ENCODE measurements at regions not wholly inside any gene's neighbourhood (a gene's known extent, or its start where the extent isn't known, plus 50 kb on each side); places are given as distances from the start of the nearest gene placed in this dataset.

DNA sequence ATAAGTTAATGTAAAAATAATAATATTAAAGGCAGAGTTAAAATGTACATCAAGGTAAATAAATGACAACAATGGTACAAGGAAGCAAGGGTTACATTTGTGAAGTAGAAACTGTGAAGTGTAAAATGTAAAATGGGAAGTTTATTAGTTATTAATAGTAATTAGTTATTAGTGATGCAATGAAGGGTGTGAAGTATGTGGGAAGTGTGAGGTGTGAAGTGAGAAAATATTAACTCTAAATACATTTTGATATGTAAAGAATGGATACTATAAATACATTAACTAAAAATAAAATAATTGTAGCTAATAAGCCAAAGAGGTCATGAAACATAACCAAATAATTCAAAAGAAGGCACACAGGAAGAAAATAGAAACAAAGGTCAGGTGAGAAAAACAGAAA is 316.4 kb downstream of the GBA3 start:
- H3K4me3 ChIP-seq: no peak overlapping the region
- DNase-seq (ENCODE audit: low read depth, low spot score): no peak

DNA sequence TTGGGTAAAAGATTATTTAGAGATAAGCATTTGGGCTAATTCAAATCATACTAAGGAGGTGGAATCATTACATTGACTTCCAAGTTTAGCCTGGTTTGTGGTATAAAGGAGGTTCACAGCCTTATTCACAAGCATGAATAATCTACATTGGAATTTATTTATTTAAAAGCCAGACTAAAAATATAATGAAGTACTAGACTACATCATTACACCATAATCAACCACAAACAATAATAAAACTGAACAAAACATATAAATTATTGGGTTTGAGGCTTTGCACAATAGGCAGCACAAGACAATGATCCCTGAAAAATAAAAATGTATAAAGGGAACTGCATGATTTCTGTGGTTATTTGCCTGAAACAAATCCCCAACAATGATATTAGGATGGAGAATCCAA is 314.0 kb downstream of the GBA3 start:
- Histone ChIP-seq H3K9me3 (ENCODE audit: low read depth, low read length) (no peaks in the 10 kb centered on the region), H3K9ac (ENCODE audit: insufficient read length) (no peak overlapping the region), H3K4me3 (no peak overlapping the region), H3K36me3 (ENCODE audit: insufficient read depth, low read length) (no peaks in the 10 kb centered on the region), H3K27ac (no peak overlapping the region)
- DNase-seq (ENCODE audit: low read depth, low spot score): no peak
- TF ChIP-seq EZH2 (IDR thresholded peaks at IDR 0.05): no peak
- no peak for TF ChIP-seq POLR2AphosphoS5 (IDR thresholded peaks at IDR 0.05; ENCODE audit: borderline replicate concordance, low read depth, low read length)
- TF ChIP-seq FOXP2 (optimal IDR thresholded peaks at IDR 0.05; ENCODE audit: control extremely low read depth, extremely low read length, insufficient read depth): no peak

More for the DNA sequence above, 316.4 kb downstream of the GBA3 start:
- Histone ChIP-seq H3K9me3 (ENCODE audit: low read depth, low read length) (no peaks in the 10 kb centered on the region), H3K36me3 (ENCODE audit: insufficient read depth, low read length) (no peaks in the 10 kb centered on the region), H3K27ac (no peak overlapping the region), H3K9ac (ENCODE audit: insufficient read length) (no peak overlapping the region)
- TF ChIP-seq FOXP2 (optimal IDR thresholded peaks at IDR 0.05; ENCODE audit: control extremely low read depth, extremely low read length, insufficient read depth): no peak
- no peak for TF ChIP-seq POLR2AphosphoS5 (IDR thresholded peaks at IDR 0.05; ENCODE audit: borderline replicate concordance, low read depth, low read length)
- TF ChIP-seq EZH2 (IDR thresholded peaks at IDR 0.05): no peak

GRCh38 chr4:23005691-23006090 is 313.0 kb downstream of the GBA3 start:
- no peak for DNase-seq (ENCODE audit: low read depth, low spot score)
- no peak overlapping the region for H3K9ac ChIP-seq (ENCODE audit: insufficient read length)
- no peak overlapping the region for H3K4me3 ChIP-seq
- TF ChIP-seq EZH2 (IDR thresholded peaks at IDR 0.05) (no peak), POLR2AphosphoS5 (IDR thresholded peaks at IDR 0.05; ENCODE audit: borderline replicate concordance, low read depth, low read length) (no peak), FOXP2 (optimal IDR thresholded peaks at IDR 0.05; ENCODE audit: control extremely low read depth, extremely low read length, insufficient read depth) (no peak)
- no peaks in the 10 kb centered on the region for H3K36me3 ChIP-seq (ENCODE audit: insufficient read depth, low read length)
- H3K9me3 ChIP-seq (ENCODE audit: low read depth, low read length): no peaks in the 10 kb centered on the region
- no peak overlapping the region for H3K27ac ChIP-seq

- TF ChIP-seq POLR2AphosphoS5 (IDR thresholded peaks at IDR 0.05; ENCODE audit: borderline replicate concordance, low read depth, low read length): no peak
- TF ChIP-seq FOXP2 (optimal IDR thresholded peaks at IDR 0.05; ENCODE audit: control extremely low read depth, extremely low read length, insufficient read depth): no peak
- no peak for TF ChIP-seq EZH2 (IDR thresholded peaks at IDR 0.05)
- peak overlapping the region; percentile 32 for H3K9ac ChIP-seq (ENCODE audit: insufficient read length)
- H3K27ac ChIP-seq: peak overlapping the region; percentile 93
- no peaks in the 10 kb centered on the region for H3K9me3 ChIP-seq (ENCODE audit: low read depth, low read length)
- peak overlapping the region; percentile 60 for H3K4me3 ChIP-seq
- DNase-seq (ENCODE audit: low read depth, low spot score): peak; percentile 56
- no peaks in the 10 kb centered on the region for H3K36me3 ChIP-seq (ENCODE audit: insufficient read depth, low read length)
Measured at GRCh38 chr4:23001478-23001877, 308.7 kb downstream of the GBA3 start.

GRCh38 chr4:22999419-22999818 is 306.7 kb downstream of the GBA3 start:
- TF ChIP-seq POLR2AphosphoS5 (IDR thresholded peaks at IDR 0.05; ENCODE audit: borderline replicate concordance, low read depth, low read length): no peak
- TF ChIP-seq EZH2 (IDR thresholded peaks at IDR 0.05): no peak
- no peak for TF ChIP-seq FOXP2 (optimal IDR thresholded peaks at IDR 0.05; ENCODE audit: control extremely low read depth, extremely low read length, insufficient read depth)
- H3K9ac ChIP-seq (ENCODE audit: insufficient read length): no peak overlapping the region
- H3K4me3 ChIP-seq: no peak overlapping the region
- DNase-seq (ENCODE audit: low read depth, low spot score): no peak
- H3K36me3 ChIP-seq (ENCODE audit: insufficient read depth, low read length): no peaks in the 10 kb centered on the region
- H3K27ac ChIP-seq: no peak overlapping the region
- no peaks in the 10 kb centered on the region for H3K9me3 ChIP-seq (ENCODE audit: low read depth, low read length)

DNA sequence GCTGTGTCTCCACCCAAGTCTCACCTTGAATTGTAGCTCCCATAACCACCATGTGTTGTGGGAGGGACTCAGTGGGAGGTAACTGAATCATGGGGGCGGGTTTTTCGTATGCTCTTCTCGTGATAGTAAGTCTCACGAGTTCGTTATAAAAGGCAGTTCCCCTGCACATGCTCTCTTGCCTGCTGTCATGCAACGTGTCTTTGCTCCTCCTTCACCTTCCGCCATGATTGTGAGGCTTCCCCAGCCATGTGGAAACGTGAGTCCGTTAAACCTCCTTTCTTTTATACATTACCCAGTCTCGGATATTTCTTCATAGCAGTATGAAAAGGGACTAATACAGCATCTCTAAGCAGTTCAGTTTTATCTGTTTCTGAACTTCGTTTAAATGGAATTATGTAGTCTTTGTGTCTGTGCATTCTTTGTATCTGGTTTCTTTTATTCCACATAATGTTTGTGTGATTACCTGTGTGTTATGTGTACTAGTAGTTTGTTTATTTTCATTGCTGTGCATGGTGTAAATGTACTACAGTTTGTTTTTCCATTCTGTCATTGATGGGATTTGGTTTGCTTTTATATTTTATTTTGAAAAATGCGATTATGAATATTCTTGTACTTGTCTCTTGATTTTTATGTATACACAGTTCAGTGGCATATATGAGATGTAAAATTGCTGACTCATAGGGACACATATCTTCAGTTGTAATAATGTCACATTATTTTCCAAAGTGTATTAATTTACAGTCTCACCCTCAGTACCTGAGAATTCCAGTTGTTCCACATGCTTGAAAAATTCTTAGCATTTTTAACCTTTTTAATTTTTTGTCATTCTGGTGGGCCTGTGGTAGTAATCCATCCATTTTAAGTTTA is 304.9 kb downstream of the GBA3 start:
- H3K36me3 ChIP-seq (ENCODE audit: insufficient read depth, low read length): no peaks in the 10 kb centered on the region
- no peaks in the 10 kb centered on the region for H3K9me3 ChIP-seq (ENCODE audit: low read depth, low read length)
- DNase-seq (ENCODE audit: low read depth, low spot score): no peak
- H3K27ac ChIP-seq: no peak overlapping the region
- H3K4me3 ChIP-seq: no peak overlapping the region
- no peak overlapping the region for H3K9ac ChIP-seq (ENCODE audit: insufficient read length)
- TF ChIP-seq EZH2 (IDR thresholded peaks at IDR 0.05) (no peak), POLR2AphosphoS5 (IDR thresholded peaks at IDR 0.05; ENCODE audit: borderline replicate concordance, low read depth, low read length) (no peak), FOXP2 (optimal IDR thresholded peaks at IDR 0.05; ENCODE audit: control extremely low read depth, extremely low read length, insufficient read depth) (no peak)

- Histone ChIP-seq H3K36me3 (ENCODE audit: insufficient read depth, low read length) (no peaks in the 10 kb centered on the region), H3K9me3 (ENCODE audit: low read depth, low read length) (no peaks in the 10 kb centered on the region), H3K9ac (ENCODE audit: insufficient read length) (no peak overlapping the region), H3K27ac (no peak overlapping the region), H3K4me3 (no peak overlapping the region)
- DNase-seq (ENCODE audit: low read depth, low spot score): no peak
- TF ChIP-seq POLR2AphosphoS5 (IDR thresholded peaks at IDR 0.05; ENCODE audit: borderline replicate concordance, low read depth, low read length): no peak
- TF ChIP-seq EZH2 (IDR thresholded peaks at IDR 0.05): no peak
- TF ChIP-seq FOXP2 (optimal IDR thresholded peaks at IDR 0.05; ENCODE audit: control extremely low read depth, extremely low read length, insufficient read depth): no peak
Measured at GRCh38 chr4:22991576-22991975, 298.8 kb downstream of the GBA3 start.

DNA sequence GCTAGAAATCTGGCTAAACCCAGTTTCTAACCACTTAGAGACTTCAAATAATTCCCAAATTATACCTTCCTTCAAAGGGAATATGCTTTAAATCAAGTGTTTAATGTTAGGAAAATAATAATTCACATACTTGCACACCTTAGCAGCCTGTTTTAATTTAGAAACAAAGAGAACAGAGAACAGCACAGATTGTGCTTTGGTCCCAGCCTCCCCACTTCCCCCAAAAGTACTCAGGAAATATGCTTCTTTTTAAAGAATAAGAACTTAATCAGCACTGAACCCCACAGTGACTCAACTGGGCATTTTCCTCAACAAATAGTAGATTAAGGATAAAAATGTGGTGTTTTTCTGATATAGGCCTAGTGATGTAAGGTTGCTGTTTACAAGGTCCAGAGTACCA is 295.8 kb downstream of the GBA3 start:
- DNase-seq (ENCODE audit: low read depth, low spot score): no peak
- no peaks in the 10 kb centered on the region for H3K9me3 ChIP-seq (ENCODE audit: low read depth, low read length)
- TF ChIP-seq EZH2 (IDR thresholded peaks at IDR 0.05) (no peak), FOXP2 (optimal IDR thresholded peaks at IDR 0.05; ENCODE audit: control extremely low read depth, extremely low read length, insufficient read depth) (no peak), POLR2AphosphoS5 (IDR thresholded peaks at IDR 0.05; ENCODE audit: borderline replicate concordance, low read depth, low read length) (no peak)
- no peaks in the 10 kb centered on the region for H3K36me3 ChIP-seq (ENCODE audit: insufficient read depth, low read length)
- H3K27ac ChIP-seq: no peak overlapping the region
- H3K9ac ChIP-seq (ENCODE audit: insufficient read length): no peak overlapping the region
- no peak overlapping the region for H3K4me3 ChIP-seq
